Neural cell (in vitro differentiated cells): ENCODE measurements at regions not wholly inside any gene's neighbourhood (a gene's known extent, or its start where the extent isn't known, plus 50 kb on each side); places are given as distances from the start of the nearest gene placed in this dataset.

ENCODE experiments used
- H2AFZ ChIP-seq: fragments of 200-600, 300-800 bp; sonication (generic), shearing (Covaris generic); 2 replicates; pipeline ENCODE4 v1.6.0; 2014; ENCODE audit warnings: low read depth, mild to moderate bottlenecking, antibody characterized with exemption, low read length, moderate library complexity
- H3F3A ChIP-seq: fragments of 200-600 bp; shearing (Covaris generic); 2 replicates; pipeline ENCODE4 v1.6.1; 2016; ENCODE audit warnings: mild to moderate bottlenecking, moderate library complexity, mixed read lengths, antibody characterized with exemption, low read length; ENCODE audit not compliant: insufficient read depth, poor library complexity, severe bottlenecking
- H3K27ac ChIP-seq: fragments of 200-600, 300-800 bp; sonication (generic), shearing (Covaris generic); 2 replicates; pipeline ENCODE4 v1.5.1; 2014; ENCODE audit warnings: mild to moderate bottlenecking, low read length, moderate library complexity
- H3K27me3 ChIP-seq: fragments of 300-800, 200-600 bp; sonication (generic), shearing (Covaris generic); 2 replicates; pipeline ENCODE4 v1.6.0; 2014; ENCODE audit warnings: mild to moderate bottlenecking, low read depth, low read length, moderate library complexity; ENCODE audit not compliant: insufficient read depth
- H3K36me3 ChIP-seq: fragments of 300-800, 200-600 bp; sonication (generic), shearing (Covaris generic); 2 replicates; pipeline ENCODE4 v1.5.1; 2014; ENCODE audit warnings: mild to moderate bottlenecking, antibody characterized with exemption, low read length, moderate library complexity; ENCODE audit not compliant: insufficient read depth
- H3K4me2 ChIP-seq: fragments of 300-800, 200-600 bp; sonication (generic), shearing (Covaris generic); 2 replicates; pipeline ENCODE4 v1.6.0; 2014; ENCODE audit warnings: mild to moderate bottlenecking, low read length
- H3K4me3 ChIP-seq: fragments of 300-800, 200-600 bp; sonication (generic), shearing (Covaris generic); 2 replicates; pipeline ENCODE4 v1.5.1; 2014; ENCODE audit warnings: mild to moderate bottlenecking, low read length, moderate library complexity
- H3K79me2 ChIP-seq: fragments of 200-600 bp; shearing (Covaris generic); replicated peaks from 2 replicates; pipeline ENCODE4 v1.6.0; 2014; ENCODE audit warnings: mild to moderate bottlenecking, low read length, moderate library complexity; ENCODE audit not compliant: insufficient read depth
- H3K9ac ChIP-seq: fragments of 300-800, 200-600 bp; sonication (generic), shearing (Covaris generic); 2 replicates; pipeline ENCODE4 v1.6.1; 2016; ENCODE audit warnings: mild to moderate bottlenecking, low read length, mixed read lengths
- H3K9me2 ChIP-seq: fragments of 200-600 bp; shearing (Covaris generic); 2 replicates; pipeline ENCODE4 v1.6.1; 2016; ENCODE audit warnings: mild to moderate bottlenecking, low read length, mixed read lengths; ENCODE audit not compliant: insufficient read depth
- H3K9me3 ChIP-seq: fragments of 200-600, 300-800 bp; sonication (generic), shearing (Covaris generic); 2 replicates; pipeline ENCODE4 v1.6.1; 2016; ENCODE audit warnings: mild to moderate bottlenecking, mixed run types, low read length, moderate library complexity, mixed read lengths
- H4K20me1 ChIP-seq: fragments of 200-600 bp; shearing (Covaris generic); 2 replicates; pipeline ENCODE4 v1.6.1; 2016; ENCODE audit warnings: mild to moderate bottlenecking, mixed run types; ENCODE audit not compliant: insufficient read depth
- CTCF ChIP-seq: fragments of 450-650 bp; IDR thresholded peaks from 2 replicates; pipeline ENCODE4 v1.5.1; 2014; ENCODE audit warnings: antibody characterized with exemption, mild to moderate bottlenecking, moderate library complexity; ENCODE audit not compliant: poor library complexity, severe bottlenecking
- EP300 ChIP-seq: fragments of 450-650 bp; conservative IDR thresholded peaks from 2 replicates; pipeline ENCODE4 v1.6.1; 2014; ENCODE audit warnings: antibody characterized with exemption, mild to moderate bottlenecking, moderate library complexity; ENCODE audit not compliant: poor library complexity, severe bottlenecking
- EZH2 ChIP-seq: fragments of 200-600, 300-800 bp; shearing (Covaris generic), sonication (generic); IDR thresholded peaks from 2 replicates; pipeline ENCODE4 v1.6.1; 2014; ENCODE audit warnings: antibody characterized with exemption, low read length, borderline replicate concordance, mild to moderate bottlenecking; ENCODE audit not compliant: insufficient read depth, poor library complexity, severe bottlenecking
- MXI1 ChIP-seq: fragments of 450-650 bp; conservative IDR thresholded peaks from 2 replicates; pipeline ENCODE4 v1.6.1; 2014; ENCODE audit warnings: antibody characterized with exemption, mild to moderate bottlenecking; ENCODE audit not compliant: poor library complexity, severe bottlenecking
- POLR2AphosphoS5 ChIP-seq: IDR thresholded peaks from 2 replicates; pipeline ENCODE4 v1.6.1; 2012
- RAD21 ChIP-seq: fragments of 450-650 bp; conservative IDR thresholded peaks from 2 replicates; pipeline ENCODE4 v1.6.1; 2014; ENCODE audit warnings: antibody characterized with exemption, mild to moderate bottlenecking, moderate library complexity
- REST ChIP-seq: IDR thresholded peaks from 2 replicates; pipeline ENCODE4 v1.6.1; 2012; ENCODE audit warnings: borderline replicate concordance
- SMC3 ChIP-seq: fragments of 450-650 bp; conservative IDR thresholded peaks from 2 replicates; pipeline ENCODE4 v1.6.1; 2014; ENCODE audit warnings: antibody characterized with exemption, mild to moderate bottlenecking, moderate library complexity; ENCODE audit not compliant: poor library complexity
- TAF1 ChIP-seq: IDR thresholded peaks from 2 replicates; pipeline ENCODE4 v1.6.1; 2012; ENCODE audit warnings: low read depth

- TF ChIP-seq EZH2 (no peak), SMC3 (no peak)
These were observed 363.8 kb upstream of the NAALADL2 start (continued) for GRCh38 chr3:174495311-174495710.

- H3K9me2 ChIP-seq = no peaks in the 10 kb centered on the region
- H2AFZ ChIP-seq = no peak overlapping the region
- no peaks in the 10 kb centered on the region for H3F3A ChIP-seq
- H3K4me2 ChIP-seq = no peak overlapping the region
- H3K4me3 ChIP-seq = no peak overlapping the region
- TF ChIP-seq EZH2 (no peak), POLR2AphosphoS5 (no peak), CTCF (no peak), REST (no peak), TAF1 (no peak), EP300 (no peak), SMC3 (no peak), MXI1 (no peak), RAD21 (no peak)
- no peaks in the 10 kb centered on the region for H3K27me3 ChIP-seq
- no peaks in the 10 kb centered on the region for H3K79me2 ChIP-seq
- no peaks in the 10 kb centered on the region for H3K36me3 ChIP-seq
- no peak overlapping the region for H3K9ac ChIP-seq
- H3K27ac ChIP-seq = no peak overlapping the region
- H4K20me1 ChIP-seq = no peaks in the 10 kb centered on the region
- no peaks in the 10 kb centered on the region for H3K9me3 ChIP-seq
These were observed 363.2 kb upstream of the NAALADL2 start for GRCh38 chr3:174495928-174496327.

- H3K4me2 ChIP-seq = no peak overlapping the region
These were observed 360.5 kb upstream of the NAALADL2 start for GRCh38 chr3:174498638-174499037.

More at GRCh38 chr3:174498638-174499037, 360.5 kb upstream of the NAALADL2 start:
- TF ChIP-seq CTCF (no peak), EP300 (no peak), MXI1 (no peak), REST (no peak), POLR2AphosphoS5 (no peak), EZH2 (no peak), RAD21 (no peak), SMC3 (no peak), TAF1 (no peak)
- no peaks in the 10 kb centered on the region for H3K36me3 ChIP-seq
- H3K27me3 ChIP-seq = no peaks in the 10 kb centered on the region
- no peaks in the 10 kb centered on the region for H3K9me3 ChIP-seq
- H3K4me3 ChIP-seq = no peak overlapping the region
- H3K27ac ChIP-seq = no peak overlapping the region
- H3K79me2 ChIP-seq = no peaks in the 10 kb centered on the region
- H4K20me1 ChIP-seq = no peaks in the 10 kb centered on the region
- H3K9me2 ChIP-seq = no peaks in the 10 kb centered on the region
- H2AFZ ChIP-seq = no peak overlapping the region
- H3F3A ChIP-seq = no peaks in the 10 kb centered on the region
- H3K9ac ChIP-seq = no peak overlapping the region
